ENCODE measurements at regions not wholly inside any gene's neighbourhood (a gene's known extent, or its start where the extent isn't known, plus 50 kb on each side); places are given as distances from the start of the nearest gene placed in this dataset.

- DNase-seq: no peak
Observed at GRCh38 chr9:134251296-134252069, 74.8 kb upstream of the RXRA start.

GRCh38 chr9:134252084-134252830 lies 74.0 kb upstream of the RXRA start:
- DNase-seq: no peak

GRCh38 chr9:134253606-134254205 lies 72.5 kb upstream of the RXRA start:
- DNase-seq: no peak

- no peak for DNase-seq
Observed at GRCh38 chr9:134258332-134258731, 67.9 kb upstream of the RXRA start.

- DNase-seq: no peak
Observed at GRCh38 chr9:134258828-134259546, 67.3 kb upstream of the RXRA start.

GRCh38 chr9:134259708-134260107 lies 66.5 kb upstream of the RXRA start:
- DNase-seq: no peak

- no peak for DNase-seq
Observed at GRCh38 chr9:134260801-134261200, 65.5 kb upstream of the RXRA start.

- no peak for DNase-seq
Observed at GRCh38 chr9:134262035-134262434, 64.2 kb upstream of the RXRA start.

- no peak for DNase-seq
Observed at GRCh38 chr9:134263596-134263995, 62.7 kb upstream of the RXRA start.

- DNase-seq: no peak
Observed at GRCh38 chr9:134264169-134264568, 62.1 kb upstream of the RXRA start.

- no peak for DNase-seq
Observed at GRCh38 chr9:134265078-134265477, 61.2 kb upstream of the RXRA start.

GRCh38 chr9:134266418-134266817 lies 59.8 kb upstream of the RXRA start:
- DNase-seq: no peak

GRCh38 chr9:134267305-134267880 lies 58.9 kb upstream of the RXRA start:
- DNase-seq: no peak

- peak; percentile 41 for DNase-seq
Observed at GRCh38 chr9:134267881-134268724, 58.2 kb upstream of the RXRA start.

- DNase-seq: no peak
Observed at GRCh38 chr9:134268747-134269146, 57.5 kb upstream of the RXRA start.

GRCh38 chr9:134271338-134272301 lies 54.6 kb upstream of the RXRA start:
- DNase-seq: no peak

GRCh38 chr9:134272302-134273023 lies 53.8 kb upstream of the RXRA start:
- no peak for DNase-seq

GRCh38 chr9:134273647-134274046 lies 52.6 kb upstream of the RXRA start:
- DNase-seq: no peak

- DNase-seq: no peak
Observed at GRCh38 chr9:134275375-134275774, 50.9 kb upstream of the RXRA start.
